ENCODE measurements at regions not wholly inside any gene's neighbourhood (a gene's known extent, or its start where the extent isn't known, plus 50 kb on each side); places are given as distances from the start of the nearest gene placed in this dataset.
"Not testable (repeated sequence)": the region's sequence is repeated elsewhere in the genome, so short reads cannot be mapped to it uniquely, and the experiment has no call there.

DNA sequence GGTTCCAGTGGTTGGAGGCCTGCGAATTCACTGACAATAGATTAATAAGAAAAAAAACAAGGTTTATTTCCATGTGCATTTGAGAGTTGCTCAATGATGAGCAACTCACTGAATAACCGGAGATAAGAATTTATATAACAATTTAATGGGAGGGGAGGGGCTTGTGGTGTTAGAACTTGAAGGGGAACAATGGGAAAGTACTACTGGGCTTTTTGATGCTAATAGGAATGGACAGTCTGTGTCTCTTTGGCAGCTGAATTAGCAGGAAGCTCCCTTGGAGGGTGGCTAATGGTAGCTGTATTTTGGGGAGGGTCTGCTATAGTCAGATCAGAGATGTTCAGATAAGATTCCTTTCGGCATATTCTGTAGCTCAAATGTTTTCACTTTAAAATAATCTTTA, 62.4 kb upstream of the GMDS start:
- DNase-seq (ENCODE audit: low read depth in 2 of 2), result no peak

DNA sequence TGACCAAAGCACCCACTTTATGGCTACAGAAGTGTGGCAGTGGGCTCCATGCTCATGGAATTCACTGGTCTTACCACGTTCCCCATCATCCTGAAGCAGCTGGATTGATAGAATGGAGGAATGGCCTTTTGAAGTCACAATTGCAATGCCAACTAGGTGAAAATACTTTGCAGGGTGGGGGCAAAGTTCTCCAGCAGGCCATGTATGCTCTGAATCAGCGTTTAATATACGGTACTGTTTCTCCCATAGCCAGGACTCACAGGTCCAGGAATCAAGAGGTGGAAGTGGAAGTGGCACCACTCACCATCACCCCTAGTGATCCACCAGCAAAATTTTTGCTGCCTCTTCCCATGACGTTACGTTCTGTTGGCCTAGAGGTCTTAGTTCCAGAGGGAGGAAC, 60.5 kb upstream of the GMDS start:
- no peak for DNase-seq (ENCODE audit: low read depth in 2 of 2)

DNA sequence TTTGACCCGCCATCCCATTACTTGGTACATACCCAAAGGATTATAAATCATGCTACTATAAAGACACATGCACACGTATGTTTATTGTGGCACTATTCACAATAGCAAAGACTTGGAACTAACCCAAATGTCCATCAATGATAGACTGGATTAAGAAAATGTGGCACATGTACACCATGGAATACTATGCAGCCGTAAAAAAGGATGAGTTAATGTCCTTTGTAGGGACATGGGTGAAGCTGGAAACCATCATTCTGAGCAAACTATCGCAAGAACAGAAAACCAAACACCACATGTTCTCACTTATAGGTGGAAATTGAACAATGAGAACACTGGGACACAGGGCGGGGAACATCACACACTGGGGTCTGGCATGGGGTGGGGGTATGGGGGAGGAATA, 57.1 kb upstream of the GMDS start:
- not testable (repeated sequence) for DNase-seq (ENCODE audit: low read depth in 2 of 2)

DNA sequence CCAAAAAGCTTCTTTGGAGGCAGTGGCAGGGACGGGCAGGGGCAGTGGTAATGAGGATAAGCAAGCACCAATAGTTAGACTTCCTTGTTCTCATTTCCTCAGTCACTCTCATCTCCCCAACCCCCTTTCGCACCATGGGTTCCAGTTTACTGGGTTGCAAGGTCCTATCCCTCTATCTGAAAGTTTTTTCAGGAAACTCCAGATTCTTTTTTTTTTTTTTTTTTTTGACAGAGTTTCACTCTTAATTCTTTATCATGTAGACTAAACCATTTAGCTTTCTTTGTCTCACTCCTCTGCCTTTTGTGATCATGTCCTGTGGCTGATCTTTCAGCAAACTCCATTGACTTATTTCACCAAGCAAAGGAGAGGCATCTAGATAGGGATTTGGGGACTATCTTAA, 51.4 kb upstream of the GMDS start:
- no peak for DNase-seq (ENCODE audit: low read depth in 2 of 2)
